Naive thymus-derived CD4-positive, alpha-beta T cell (primary cell): ENCODE measurements at regions not wholly inside any gene's neighbourhood (a gene's known extent, or its start where the extent isn't known, plus 50 kb on each side); places are given as distances from the start of the nearest gene placed in this dataset.
"Not testable (repeated sequence)": the region's sequence is repeated elsewhere in the genome, so short reads cannot be mapped to it uniquely, and the experiment has no call there.

ENCODE experiments used
- ATAC-seq: fragments of 150-1000 bp; cut with Tn5 transposase; 2 replicates; pipeline ENCODE4 v1.10.0; 2021; ENCODE audit warnings: mild to moderate bottlenecking, moderate library complexity
- CTCF ChIA-PET: fragments of 350-600 bp; sonication (Branson Sonifier 250); formaldehyde crosslinking; loops from one replicate; lab custom pipeline; 2021; ENCODE audit warnings: antibody characterized with exemption; lab: Charles Lee
- POLR2A ChIA-PET: fragments of 350-600 bp; sonication (Branson Sonifier 250); formaldehyde crosslinking; loops from one replicate; lab custom pipeline; 2021; ENCODE audit warnings: antibody characterized with exemption, inconsistent platforms; lab: Charles Lee
- DNase-seq, 9 donors: peaks; one replicate each; pipeline versions ENCODE4 v3.0.0 to v3.0.0-alpha.2; 2020 to 2022; ENCODE audit warnings: mixed read lengths in 1 of 9
- H3K27ac ChIP-seq: one replicate; pipeline ENCODE4 v1.7.0; 2013; ENCODE audit warnings: mild to moderate bottlenecking, low read depth, low read length, moderate library complexity
- H3K27me3 ChIP-seq, 2 donors: one replicate each; pipeline ENCODE4 v1.7.0; 2013; ENCODE audit warnings: low read length in 2 of 2, mild to moderate bottlenecking in 2 of 2, moderate library complexity in 2 of 2; ENCODE audit not compliant: control insufficient read depth in 2 of 2, insufficient read depth in 2 of 2
- H3K36me3 ChIP-seq, 3 experiments: 1 replicate in 2 of 3; 2 replicates in 1 of 3; pipeline ENCODE4 v1.7.0; 2013; ENCODE audit warnings: low read length in 3 of 3, mild to moderate bottlenecking in 3 of 3, moderate library complexity in 1 of 3; ENCODE audit not compliant: insufficient read depth in 3 of 3, control insufficient read depth in 2 of 3
- H3K4me1 ChIP-seq, 2 donors: one replicate each; pipeline ENCODE4 v1.7.0; 2013; ENCODE audit warnings: low read length in 2 of 2, mild to moderate bottlenecking in 2 of 2, moderate library complexity in 1 of 2; ENCODE audit not compliant: control insufficient read depth in 2 of 2, insufficient read depth in 2 of 2
- H3K4me3 ChIP-seq: 2 replicates; pipeline ENCODE4 v1.7.0; 2013; ENCODE audit warnings: mild to moderate bottlenecking, low read length
- H3K9me3 ChIP-seq, 3 experiments: 1 replicate in 2 of 3; 2 replicates in 1 of 3; pipeline ENCODE4 v1.7.0; 2013; ENCODE audit warnings: low read length in 3 of 3; ENCODE audit not compliant: control insufficient read depth in 2 of 3
- H3K27ac Mint-ChIP-seq, 9 donors: one replicate each; pipeline ENCODE4 v1.8.0; 2020 to 2022; ENCODE audit warnings: mixed read lengths in 9 of 9, mild to moderate bottlenecking in 8 of 9, moderate library complexity in 5 of 9, inconsistent platforms in 2 of 9
- H3K27me3 Mint-ChIP-seq, 5 donors: one replicate each; pipeline ENCODE4 v1.8.0; 2021 to 2022; ENCODE audit warnings: mixed read lengths in 5 of 5, mild to moderate bottlenecking in 1 of 5
- H3K36me3 Mint-ChIP-seq, 5 donors: one replicate each; pipeline ENCODE4 v1.8.0; 2020 to 2022; ENCODE audit warnings: mixed read lengths in 5 of 5, mild to moderate bottlenecking in 3 of 5, inconsistent platforms in 1 of 5
- H3K4me1 Mint-ChIP-seq, 7 donors: one replicate each; pipeline ENCODE4 v1.8.0; 2020 to 2022; ENCODE audit warnings: mixed read lengths in 7 of 7, mild to moderate bottlenecking in 3 of 7, inconsistent platforms in 1 of 7
- H3K4me3 Mint-ChIP-seq, 10 donors: one replicate each; pipeline ENCODE4 v1.8.0; 2020 to 2022; ENCODE audit warnings: mild to moderate bottlenecking in 10 of 10, mixed read lengths in 10 of 10, moderate library complexity in 6 of 10, inconsistent platforms in 2 of 10
- H3K9me3 Mint-ChIP-seq, 11 donors: one replicate each; pipeline ENCODE4 v1.8.0; 2020 to 2022; ENCODE audit warnings: mixed read lengths in 11 of 11, mild to moderate bottlenecking in 4 of 11, inconsistent platforms in 1 of 11, moderate library complexity in 1 of 11
- intact Hi-C, 2 donors: fragments of 100-400 bp; cut with micrococcal nuclease; formaldehyde crosslinking; loops; one replicate each; pipeline ENCODE4 v1.15.1; 2023

GRCh38 chr3:102361101-102361500 lies 73.7 kb upstream of the ZPLD1 start:
- Histone ChIP-seq H3K27me3 (no peaks in the 10 kb centered on the region), H3K36me3 (no peaks in the 10 kb centered on the region), H3K4me3 (no peak overlapping the region), H3K9me3 (peaks cover 0 to 7% (median 0%) of the 10 kb centered on the region in 3 experiments), H3K4me1 (no peaks in the 10 kb centered on the region), H3K27ac (no peak overlapping the region)
- DNase-seq (no peak), ATAC-seq (no peak)
- Mint-ChIP-seq H3K9me3 (peaks cover 4 to 34% (median 15%) of the 10 kb centered on the region in 11 donors), H3K4me1 (peaks cover 0 to 1% (median 0%) of the 10 kb centered on the region in 7 donors), H3K36me3 (no peaks in the 10 kb centered on the region), H3K4me3 (no peak overlapping the region), H3K27me3 (peaks cover 3 to 6% (median 4%) of the 10 kb centered on the region in 5 donors), H3K27ac (no peak overlapping the region)
- ChIA-PET POLR2A (no interaction called here), CTCF (no interaction called here)
- intact Hi-C loops: no loop called here

GRCh38 chr3:102366116-102366515 lies 68.7 kb upstream of the ZPLD1 start:
- H3K4me3 Mint-ChIP-seq, H3K36me3 ChIP-seq, CTCF ChIA-PET, intact Hi-C loops, H3K27ac ChIP-seq, H3K27ac Mint-ChIP-seq, H3K27me3 ChIP-seq, H3K36me3 Mint-ChIP-seq, H3K4me1 ChIP-seq, H3K4me1 Mint-ChIP-seq, H3K9me3 ChIP-seq, H3K4me3 ChIP-seq, H3K27me3 Mint-ChIP-seq, ATAC-seq, DNase-seq, POLR2A ChIA-PET: not testable (repeated sequence)
- H3K9me3 Mint-ChIP-seq: peaks cover 4 to 53% (median 21%) of the 10 kb centered on the region in 11 donors

- intact Hi-C loops: loop anchor here in 1 of 2 donors (5.0 kb wide), 1 partner anchor 558 kb away; no protein-coding TSS in a partner anchor
- POLR2A ChIA-PET: no interaction called here
- Mint-ChIP-seq H3K36me3 (no peaks in the 10 kb centered on the region), H3K4me1 (no peaks in the 10 kb centered on the region), H3K9me3 (no peaks in the 10 kb centered on the region), H3K4me3 (no peak overlapping the region), H3K27ac (peak overlapping the region in 1 of 9 donors; percentile 35), H3K27me3 (peaks cover 3 to 25% (median 21%) of the 10 kb centered on the region in 5 donors)
- Histone ChIP-seq H3K36me3 (no peaks in the 10 kb centered on the region), H3K27me3 (no peaks in the 10 kb centered on the region), H3K27ac (no peak overlapping the region), H3K9me3 (no peaks in the 10 kb centered on the region), H3K4me3 (no peak overlapping the region), H3K4me1 (no peaks in the 10 kb centered on the region)
- CTCF ChIA-PET: no interaction called here
- ATAC-seq: no peak
- peak in 2 of 9 donors; percentile 1 to 6 for DNase-seq
Measured at GRCh38 chr3:102374863-102375634, 59.8 kb upstream of the ZPLD1 start.

- intact Hi-C loops: loop anchor here in 1 of 2 donors (5.0 kb wide), 1 partner anchor 561 kb away; no protein-coding TSS in a partner anchor
- Mint-ChIP-seq H3K4me1 (no peaks in the 10 kb centered on the region), H3K4me3 (no peak overlapping the region), H3K9me3 (no peaks in the 10 kb centered on the region), H3K27me3 (peaks cover 2 to 25% (median 14%) of the 10 kb centered on the region in 5 donors), H3K27ac (no peak overlapping the region), H3K36me3 (no peaks in the 10 kb centered on the region)
- H3K4me1 ChIP-seq: no peaks in the 10 kb centered on the region
- POLR2A ChIA-PET: no interaction called here
- CTCF ChIA-PET: no interaction called here
- DNase-seq: no peak
- no peaks in the 10 kb centered on the region for H3K9me3 ChIP-seq
- H3K27ac ChIP-seq: no peak overlapping the region
- no peaks in the 10 kb centered on the region for H3K36me3 ChIP-seq
- ATAC-seq: no peak
- H3K4me3 ChIP-seq: no peak overlapping the region
- no peaks in the 10 kb centered on the region for H3K27me3 ChIP-seq
Measured at GRCh38 chr3:102378216-102378615, 56.6 kb upstream of the ZPLD1 start.

GRCh38 chr3:102382201-102382600 lies 52.6 kb upstream of the ZPLD1 start:
- H3K36me3 ChIP-seq, H3K9me3 ChIP-seq, CTCF ChIA-PET, H3K36me3 Mint-ChIP-seq, H3K9me3 Mint-ChIP-seq, intact Hi-C loops, DNase-seq, H3K27me3 ChIP-seq, H3K4me1 ChIP-seq, H3K27ac Mint-ChIP-seq, H3K4me3 ChIP-seq, H3K4me3 Mint-ChIP-seq, ATAC-seq, H3K4me1 Mint-ChIP-seq, H3K27me3 Mint-ChIP-seq, H3K27ac ChIP-seq: not testable (repeated sequence)
- POLR2A ChIA-PET: interaction anchor here (0.6 kb wide), 1 partner anchor 11 kb away, joined by 3 read pairs; no protein-coding TSS in a partner anchor
